ENCODE measurements at regions not wholly inside any gene's neighbourhood (a gene's known extent, or its start where the extent isn't known, plus 50 kb on each side); places are given as distances from the start of the nearest gene placed in this dataset.

DNA sequence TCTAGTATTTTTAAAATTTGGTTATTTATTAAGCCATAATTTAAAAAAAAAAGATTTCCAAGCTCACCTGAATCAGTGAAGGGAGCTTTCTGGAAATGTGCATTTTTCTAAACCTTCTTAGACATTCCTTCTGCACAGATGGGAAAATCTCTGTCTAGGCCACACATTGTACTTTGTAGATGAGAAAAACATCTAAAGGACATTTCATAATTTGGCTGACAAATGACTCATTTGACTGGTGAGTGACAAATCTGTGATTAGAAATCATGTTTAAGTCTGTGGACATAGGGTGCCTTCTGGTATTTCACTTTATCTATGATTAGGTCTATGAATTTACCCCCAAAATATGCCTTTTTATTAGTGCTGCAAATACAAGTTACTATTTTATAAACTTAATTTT lies 1044.9 kb upstream of the FLRT2 start:
- TF ChIP-seq, protein P1, sequence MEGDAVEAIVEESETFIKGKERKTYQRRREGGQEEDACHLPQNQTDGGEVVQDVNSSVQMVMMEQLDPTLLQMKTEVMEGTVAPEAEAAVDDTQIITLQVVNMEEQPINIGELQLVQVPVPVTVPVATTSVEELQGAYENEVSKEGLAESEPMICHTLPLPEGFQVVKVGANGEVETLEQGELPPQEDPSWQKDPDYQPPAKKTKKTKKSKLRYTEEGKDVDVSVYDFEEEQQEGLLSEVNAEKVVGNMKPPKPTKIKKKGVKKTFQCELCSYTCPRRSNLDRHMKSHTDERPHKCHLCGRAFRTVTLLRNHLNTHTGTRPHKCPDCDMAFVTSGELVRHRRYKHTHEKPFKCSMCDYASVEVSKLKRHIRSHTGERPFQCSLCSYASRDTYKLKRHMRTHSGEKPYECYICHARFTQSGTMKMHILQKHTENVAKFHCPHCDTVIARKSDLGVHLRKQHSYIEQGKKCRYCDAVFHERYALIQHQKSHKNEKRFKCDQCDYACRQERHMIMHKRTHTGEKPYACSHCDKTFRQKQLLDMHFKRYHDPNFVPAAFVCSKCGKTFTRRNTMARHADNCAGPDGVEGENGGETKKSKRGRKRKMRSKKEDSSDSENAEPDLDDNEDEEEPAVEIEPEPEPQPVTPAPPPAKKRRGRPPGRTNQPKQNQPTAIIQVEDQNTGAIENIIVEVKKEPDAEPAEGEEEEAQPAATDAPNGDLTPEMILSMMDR (IDR thresholded peaks at IDR 0.05; ENCODE audit: insufficient read depth in 1 of 2, low read depth in 1 of 2, low read length in 1 of 2, severe bottlenecking in 1 of 2, unreplicated experiment in 1 of 2) = no peak
- CTCF ChIA-PET = no interaction called here
- H3K4me3 Mint-ChIP-seq (ENCODE audit: unreplicated experiment) = no peak overlapping the region
- peaks cover 6% of the 10 kb centered on the region; the same call in 1 of the 2 replicates for H3K4me1 ChIP-seq
- H3K27ac Mint-ChIP-seq (ENCODE audit: unreplicated experiment) = no peak overlapping the region
- intact Hi-C loops (cut with micrococcal nuclease; ENCODE audit: unreplicated experiment) = no loop called here
- H3K4me1 Mint-ChIP-seq (ENCODE audit: low read depth, unreplicated experiment) = no peaks in the 10 kb centered on the region
- POLR2A ChIA-PET = no interaction called here
- no peaks in the 10 kb centered on the region for H3K36me3 Mint-ChIP-seq (ENCODE audit: insufficient read depth, unreplicated experiment)
- DNase-seq = no peak
- H3K27me3 Mint-ChIP-seq (ENCODE audit: insufficient read depth, unreplicated experiment) = no peaks in the 10 kb centered on the region
- H3K4me3 ChIP-seq (ENCODE audit: low read depth, low read length) = no peak overlapping the region
- no peaks in the 10 kb centered on the region for H3K9me3 ChIP-seq
- H3K36me3 ChIP-seq (ENCODE audit: control insufficient read depth, insufficient read depth, low read length) = no peaks in the 10 kb centered on the region
- BruUV-seq (replicated peaks) = no TSS peak
- no peaks in the 10 kb centered on the region for H3K9me3 Mint-ChIP-seq (ENCODE audit: unreplicated experiment)
- H3K27me3 ChIP-seq (replicated peaks; ENCODE audit: control insufficient read depth, insufficient read depth, low read length) = no peaks in the 10 kb centered on the region

DNA sequence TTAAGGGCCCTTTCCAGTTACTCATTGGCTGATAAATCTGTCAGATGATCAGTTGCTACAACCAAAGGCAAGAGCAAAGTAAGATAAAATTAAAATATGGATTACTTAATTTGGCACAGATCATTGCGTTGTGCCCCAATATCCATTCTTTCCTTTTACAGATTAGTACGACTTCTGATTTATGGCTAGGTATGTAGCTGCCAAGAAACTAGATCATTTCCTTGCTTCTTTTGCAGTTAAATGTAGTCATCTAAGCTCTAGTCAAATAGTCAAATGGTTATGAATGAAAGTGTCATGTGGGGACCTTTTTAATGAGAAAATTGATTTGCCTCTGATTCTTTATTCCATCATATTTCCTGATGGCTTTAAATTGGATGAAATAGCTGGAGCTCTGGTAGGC lies 1039.9 kb upstream of the FLRT2 start:
- no peaks in the 10 kb centered on the region for H3K27me3 ChIP-seq (replicated peaks; ENCODE audit: control insufficient read depth, insufficient read depth, low read length)
- POLR2A ChIA-PET = interaction anchor here (0.5 kb wide), 1 partner anchor 1693 kb away, joined by 6 read pairs; no protein-coding TSS in a partner anchor
- Mint-ChIP-seq H3K4me3 (ENCODE audit: unreplicated experiment) (no peak overlapping the region), H3K9me3 (ENCODE audit: unreplicated experiment) (no peaks in the 10 kb centered on the region), H3K27ac (ENCODE audit: unreplicated experiment) (no peak overlapping the region), H3K36me3 (ENCODE audit: insufficient read depth, unreplicated experiment) (no peaks in the 10 kb centered on the region), H3K27me3 (ENCODE audit: insufficient read depth, unreplicated experiment) (no peaks in the 10 kb centered on the region), H3K4me1 (ENCODE audit: low read depth, unreplicated experiment) (no peaks in the 10 kb centered on the region)
- BruUV-seq (replicated peaks) = no TSS peak
- H3K9me3 ChIP-seq = no peaks in the 10 kb centered on the region
- H3K4me3 ChIP-seq (ENCODE audit: low read depth, low read length) = no peak overlapping the region
- TF ChIP-seq, protein P1 (IDR thresholded peaks at IDR 0.05; ENCODE audit: insufficient read depth in 1 of 2, low read depth in 1 of 2, low read length in 1 of 2, severe bottlenecking in 1 of 2, unreplicated experiment in 1 of 2) = no peak
- CTCF ChIA-PET = no interaction called here
- H3K36me3 ChIP-seq (ENCODE audit: control insufficient read depth, insufficient read depth, low read length) = no peaks in the 10 kb centered on the region
- intact Hi-C loops (cut with micrococcal nuclease; ENCODE audit: unreplicated experiment) = no loop called here
- H3K4me1 ChIP-seq = no peaks in the 10 kb centered on the region
- no peak for DNase-seq

DNA sequence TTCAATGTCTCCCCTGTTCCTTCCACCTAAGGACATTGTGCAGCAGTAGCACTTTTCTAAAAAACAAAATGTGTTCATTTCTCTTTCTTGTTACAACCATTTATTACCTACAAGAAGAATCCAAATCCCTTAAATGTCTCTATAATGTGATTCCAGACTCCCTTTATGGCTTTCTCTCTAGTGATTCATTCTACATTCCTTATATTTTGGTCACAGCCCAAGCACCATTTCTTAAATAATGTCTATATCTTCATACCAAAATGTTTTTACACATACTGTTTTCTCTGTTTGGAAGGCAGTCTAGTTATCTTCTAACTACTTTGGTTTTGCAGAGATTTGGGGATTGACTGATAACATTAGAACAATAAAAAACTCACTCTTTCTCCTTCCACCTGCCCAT lies 1037.3 kb upstream of the FLRT2 start:
- TF ChIP-seq, protein P1 (IDR thresholded peaks at IDR 0.05; ENCODE audit: insufficient read depth in 1 of 2, low read depth in 1 of 2, low read length in 1 of 2, severe bottlenecking in 1 of 2, unreplicated experiment in 1 of 2) = no peak
- Histone ChIP-seq H3K9me3 (no peaks in the 10 kb centered on the region), H3K4me1 (no peaks in the 10 kb centered on the region), H3K36me3 (ENCODE audit: control insufficient read depth, insufficient read depth, low read length) (no peaks in the 10 kb centered on the region), H3K27me3 (replicated peaks; ENCODE audit: control insufficient read depth, insufficient read depth, low read length) (no peaks in the 10 kb centered on the region), H3K4me3 (ENCODE audit: low read depth, low read length) (no peak overlapping the region)
- H3K27me3 Mint-ChIP-seq (ENCODE audit: insufficient read depth, unreplicated experiment) = no peaks in the 10 kb centered on the region
- BruUV-seq (replicated peaks) = no TSS peak
- H3K27ac Mint-ChIP-seq (ENCODE audit: unreplicated experiment) = no peak overlapping the region
- POLR2A ChIA-PET = no interaction called here
- H3K4me1 Mint-ChIP-seq (ENCODE audit: low read depth, unreplicated experiment) = no peaks in the 10 kb centered on the region
- H3K36me3 Mint-ChIP-seq (ENCODE audit: insufficient read depth, unreplicated experiment) = no peaks in the 10 kb centered on the region
- no peak for DNase-seq
- no peak overlapping the region for H3K4me3 Mint-ChIP-seq (ENCODE audit: unreplicated experiment)
- CTCF ChIA-PET = no interaction called here
- intact Hi-C loops (cut with micrococcal nuclease; ENCODE audit: unreplicated experiment) = no loop called here
- no peaks in the 10 kb centered on the region for H3K9me3 Mint-ChIP-seq (ENCODE audit: unreplicated experiment)

Measured in Caco-2 (cell line).